T-helper 2 cell (primary cell): ENCODE measurements at regions not wholly inside any gene's neighbourhood (a gene's known extent, or its start where the extent isn't known, plus 50 kb on each side); places are given as distances from the start of the nearest gene placed in this dataset.

Experiments
- DNase-seq, 5 experiments: peaks; one replicate each; pipeline versions ENCODE4 v3.0.0 to v3.0.0-alpha.2; 2012 to 2022

DNA sequence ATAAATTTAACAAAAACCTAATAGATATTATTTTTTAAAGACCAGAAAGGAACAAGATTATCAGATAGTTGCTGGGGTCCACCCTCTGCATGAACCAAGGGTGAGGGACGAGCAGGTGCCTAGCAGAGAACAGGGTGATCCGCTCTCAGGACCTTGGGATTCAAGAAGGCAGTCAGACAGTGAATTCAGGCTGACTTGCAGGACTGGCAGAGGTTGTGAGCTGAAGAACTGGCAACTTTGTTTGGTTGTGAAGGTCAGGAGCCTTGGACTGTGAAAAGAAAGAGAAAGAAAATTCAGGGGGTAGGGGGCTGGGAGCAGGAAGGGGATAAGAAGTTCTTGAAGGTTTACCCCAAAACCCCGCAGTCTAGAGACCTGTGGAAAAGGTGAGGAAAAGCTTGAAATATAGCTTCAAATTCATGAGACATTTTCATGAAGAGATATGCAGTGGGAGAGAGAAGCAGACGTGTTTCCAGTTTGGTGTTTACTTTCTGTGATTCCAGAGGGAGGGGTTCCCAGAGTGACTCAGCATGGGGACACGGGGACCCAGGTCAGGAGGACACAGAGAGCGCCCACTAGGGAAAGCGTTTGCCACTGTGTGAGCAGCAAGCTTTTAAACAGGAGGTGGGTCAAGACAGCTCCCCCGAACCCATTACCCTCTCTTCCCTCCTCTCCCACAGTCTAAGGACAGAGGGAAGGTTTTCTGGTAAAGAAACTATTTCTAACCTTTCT lies 217.2 kb upstream of the UMPS start:
- DNase-seq, result no peak

DNA sequence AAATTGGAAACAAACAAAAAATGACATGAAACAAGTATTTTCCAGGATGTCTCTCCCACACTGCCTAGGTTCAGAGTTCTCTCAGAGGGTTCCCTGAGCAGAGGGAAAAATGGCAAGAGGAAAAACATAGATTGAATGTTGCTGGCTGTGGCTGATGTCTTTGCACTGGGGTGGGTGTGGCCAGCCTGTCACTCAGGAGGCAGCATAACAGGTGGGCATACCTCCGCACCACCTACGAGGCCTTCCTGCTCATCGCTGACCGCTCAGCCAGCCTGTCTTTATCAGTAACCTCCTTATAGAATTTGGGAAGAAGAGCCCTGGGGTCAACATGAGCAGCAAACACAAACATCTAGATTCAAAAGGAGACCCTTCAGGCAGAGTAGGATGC lies 216.6 kb upstream of the UMPS start:
- DNase-seq, result no peak

DNA sequence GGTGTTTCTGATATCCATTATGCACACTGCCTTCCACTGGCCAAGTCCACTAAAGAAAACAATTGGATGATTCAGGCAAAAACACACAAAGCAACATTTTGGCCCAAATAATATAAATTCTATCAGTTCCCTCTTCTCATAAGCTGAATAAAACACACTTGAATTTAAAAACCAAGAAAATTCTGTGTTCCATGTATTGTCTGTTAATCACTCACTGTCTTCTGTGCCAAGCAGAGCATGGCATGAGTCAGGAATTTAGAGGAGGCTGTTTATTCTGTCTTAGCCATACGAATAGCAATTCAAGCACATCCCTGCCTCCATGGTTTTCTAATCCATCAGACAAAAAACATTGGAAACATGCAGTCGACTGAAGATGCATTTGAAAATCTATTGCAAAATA lies 215.6 kb upstream of the UMPS start:
- DNase-seq, result no peak

DNA sequence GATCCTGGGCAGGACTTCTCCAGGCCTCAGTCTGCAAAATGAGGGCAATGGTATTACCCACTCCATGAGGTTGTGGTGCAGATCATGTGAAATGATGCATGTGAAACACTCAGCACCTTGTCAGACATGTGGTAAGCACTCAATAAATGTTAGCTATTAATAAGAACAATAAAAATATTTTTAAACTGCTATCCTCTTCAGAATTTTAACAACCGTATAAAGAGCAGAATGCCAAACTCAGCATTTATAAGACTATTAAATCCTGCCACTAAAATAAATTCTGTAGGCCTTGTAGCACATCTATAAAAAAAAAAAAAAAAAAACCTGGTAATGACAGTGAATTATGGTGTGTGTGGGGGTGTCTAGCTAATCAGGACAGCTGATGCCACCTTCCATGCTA lies 213.9 kb upstream of the UMPS start:
- DNase-seq, result no peak

DNA sequence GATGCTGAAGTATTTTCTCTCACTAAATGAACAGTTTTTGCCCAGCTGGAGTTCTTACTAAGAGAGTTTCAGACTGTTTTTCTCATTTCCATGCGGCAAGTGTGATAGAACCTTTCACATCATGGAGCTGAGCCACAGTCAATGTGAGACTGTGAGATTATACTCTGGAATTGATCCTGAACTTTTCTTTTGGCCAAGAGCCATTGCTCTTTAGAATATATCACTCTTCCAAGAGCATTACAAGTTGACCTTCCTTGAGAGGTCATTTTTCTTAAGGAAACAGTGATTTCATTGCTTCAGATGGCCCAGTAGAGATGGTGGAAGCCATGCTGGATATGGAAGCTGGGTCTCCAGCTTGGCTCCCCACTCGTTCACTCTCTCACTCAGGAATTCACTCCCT lies 212.9 kb upstream of the UMPS start:
- no peak for DNase-seq

DNA sequence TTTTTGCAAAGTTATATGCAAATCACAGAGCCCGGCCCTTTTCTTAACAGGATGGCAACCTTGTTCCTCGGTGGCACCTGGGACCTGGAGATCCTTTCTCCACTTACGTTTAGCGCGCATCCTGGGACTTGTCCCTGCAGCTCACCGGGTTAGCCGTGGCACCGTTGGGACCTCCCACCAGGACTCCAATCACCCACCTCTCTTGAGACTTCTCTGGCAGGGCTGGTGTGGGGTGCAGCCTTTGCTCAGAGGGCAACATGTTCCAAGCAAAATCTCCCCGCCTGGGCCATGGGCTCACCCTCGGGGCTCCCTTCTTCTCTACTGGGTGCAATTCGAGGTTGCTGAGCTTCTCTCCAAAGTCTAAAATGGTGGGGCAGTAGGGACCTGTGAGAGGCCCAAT lies 211.9 kb upstream of the UMPS start:
- no peak for DNase-seq

DNA sequence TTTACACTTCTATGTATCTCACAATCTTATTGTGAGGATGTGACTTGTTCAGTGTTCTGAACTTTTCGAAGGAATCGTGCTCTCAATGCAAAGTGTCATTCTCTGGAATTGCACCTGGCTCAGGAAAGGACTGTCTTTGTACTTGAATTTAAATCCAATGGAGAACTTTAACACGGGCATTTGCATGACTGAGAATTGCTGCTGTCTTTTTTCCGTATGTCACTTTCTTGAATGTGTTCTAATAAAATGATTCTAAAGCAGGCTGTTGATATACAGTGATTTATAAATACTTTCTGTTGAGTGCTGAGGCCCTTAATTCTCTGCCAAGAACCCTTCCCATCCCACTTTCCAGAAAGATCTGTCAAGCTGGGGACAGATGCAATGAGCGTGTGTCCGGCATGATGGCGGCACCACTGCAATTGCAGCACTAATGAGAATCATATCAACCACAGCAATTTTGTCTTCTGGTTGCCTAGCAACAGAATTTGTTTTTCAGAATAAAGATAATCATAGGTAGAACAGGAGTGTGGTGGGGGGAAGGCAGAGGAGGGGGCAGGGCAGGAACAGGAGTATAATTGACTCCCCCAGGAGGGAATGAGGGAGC lies 210.6 kb upstream of the UMPS start:
- DNase-seq, result no peak

DNA sequence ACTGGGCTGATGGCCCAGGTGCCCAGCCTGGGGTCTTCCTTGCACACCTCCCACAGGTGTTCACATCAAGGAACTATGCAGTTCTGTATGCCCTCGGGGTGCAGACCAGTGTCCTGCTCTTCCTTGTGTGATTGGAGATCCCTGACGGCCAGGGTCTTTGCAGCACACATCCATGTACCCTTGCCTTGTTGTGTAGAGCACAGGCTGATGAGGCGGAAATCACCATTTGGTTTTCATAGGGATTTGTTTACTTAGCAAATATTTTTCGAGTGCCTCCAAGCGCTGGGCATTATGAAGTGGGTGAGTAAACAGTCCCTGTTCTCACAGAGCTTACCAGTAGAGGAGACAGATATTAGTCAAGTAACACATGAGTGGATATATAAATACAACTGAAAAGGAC lies 209.3 kb upstream of the UMPS start:
- DNase-seq, result no peak

DNA sequence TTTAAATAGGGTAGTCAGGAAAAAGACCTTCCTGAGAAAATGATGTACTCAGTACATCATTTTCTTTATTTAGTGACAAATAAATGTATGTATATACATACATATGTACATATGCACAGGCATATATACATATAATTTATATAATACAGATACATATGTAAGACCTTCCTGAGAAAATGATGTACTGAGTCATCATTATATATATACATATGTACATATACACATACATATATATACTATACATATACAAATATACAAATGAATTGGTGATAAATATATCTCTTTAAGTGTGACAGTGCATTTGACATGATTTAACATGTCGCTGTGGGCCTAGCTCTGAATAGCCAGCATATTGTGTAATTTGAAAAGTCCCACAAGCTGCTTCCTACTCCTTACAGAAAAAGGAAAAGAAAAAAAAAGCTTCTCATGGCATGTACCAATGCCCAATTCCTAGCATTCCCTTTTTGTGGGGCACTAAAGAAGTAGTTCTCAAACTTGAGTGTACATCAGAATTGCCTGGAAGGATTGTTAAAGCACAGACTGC lies 208.1 kb upstream of the UMPS start:
- DNase-seq, result no peak

DNA sequence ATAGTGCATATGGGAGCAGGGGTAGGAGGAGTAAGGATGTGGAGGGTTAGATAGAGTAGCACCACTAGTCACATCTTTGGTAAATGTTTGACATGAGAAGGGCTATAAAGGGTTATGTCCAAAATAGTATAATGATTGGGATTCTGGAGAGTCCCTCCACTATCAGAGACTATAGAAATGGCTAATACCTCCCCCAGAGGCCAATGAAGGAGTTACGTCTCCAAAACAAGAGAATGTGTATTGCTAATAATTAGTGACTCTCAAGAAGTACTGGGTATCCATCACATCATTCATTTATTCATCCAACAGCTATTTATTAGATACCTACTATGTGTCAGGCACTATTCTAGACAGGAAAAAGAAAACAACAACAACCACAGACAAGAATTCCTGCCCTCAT lies 203.7 kb upstream of the UMPS start:
- no peak for DNase-seq

DNA sequence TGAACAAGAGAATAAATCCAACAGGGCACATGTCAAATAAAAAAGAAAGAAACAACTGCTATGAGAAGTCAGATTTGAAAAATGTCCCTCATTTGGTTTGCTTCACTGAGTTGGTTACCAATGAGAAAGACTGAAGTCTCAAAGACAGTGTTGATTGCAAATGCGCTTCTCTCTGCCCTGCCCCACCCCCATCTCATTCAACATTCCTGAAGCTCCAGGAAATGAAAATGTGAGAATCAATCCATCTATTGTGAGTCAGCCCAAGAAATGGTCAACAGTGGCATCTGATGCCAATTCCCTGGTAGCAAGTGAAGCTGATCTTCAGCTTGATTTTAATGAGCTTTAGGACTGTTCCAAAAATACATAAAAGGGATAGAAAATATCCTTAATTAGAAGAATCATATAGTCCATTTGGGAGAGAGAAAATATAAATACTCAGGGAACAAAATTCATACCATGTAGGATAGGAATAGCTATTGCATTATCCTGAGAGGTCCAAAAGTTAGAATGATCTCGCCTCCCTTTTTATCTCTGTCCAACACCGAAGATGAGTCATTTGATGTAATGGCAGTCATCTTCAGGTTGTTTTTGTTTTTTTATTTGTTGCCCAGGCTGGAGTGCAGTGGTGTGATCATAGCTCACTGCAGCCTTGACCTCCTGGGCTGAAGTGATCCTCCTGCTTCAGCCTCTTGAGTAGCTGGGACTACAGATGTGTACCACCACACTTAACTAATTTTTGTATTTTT lies 200.3 kb upstream of the UMPS start:
- no peak for DNase-seq

DNA sequence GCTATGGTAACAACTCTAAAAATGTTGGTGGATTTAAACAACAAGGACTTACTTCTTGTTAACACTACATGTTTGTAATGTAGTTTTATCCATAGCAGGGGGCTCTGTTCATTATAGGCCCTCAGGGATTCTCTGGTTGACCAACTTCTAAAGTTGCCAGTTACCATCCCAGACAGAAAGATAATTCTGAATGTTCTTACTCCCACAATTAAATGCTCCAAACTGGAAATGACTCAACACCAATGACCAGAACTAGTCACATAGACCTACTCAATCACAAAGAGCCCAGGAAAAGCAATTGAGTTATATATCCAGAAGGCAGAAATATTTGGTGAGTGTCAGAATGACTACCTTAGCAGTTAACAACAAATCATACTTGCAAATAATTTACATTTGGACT lies 199.3 kb upstream of the UMPS start:
- DNase-seq, result no peak

DNA sequence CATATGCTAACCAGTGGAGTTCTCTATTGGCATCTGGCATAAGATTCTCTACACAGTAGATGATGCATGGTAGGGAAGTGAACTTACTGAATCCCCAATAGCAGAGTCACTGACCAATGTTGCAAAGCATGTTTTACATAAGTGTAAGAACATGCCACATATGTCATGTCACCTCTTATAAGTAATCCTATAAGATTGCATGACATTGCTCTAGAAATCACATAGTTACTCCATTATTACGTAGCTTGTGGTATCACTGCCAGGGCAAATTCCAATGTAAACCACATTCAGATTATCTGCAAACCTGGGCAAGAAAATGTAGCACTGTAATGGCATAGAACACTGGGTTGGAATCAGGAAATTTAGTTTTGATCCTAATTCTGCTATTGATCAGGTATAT lies 198.2 kb upstream of the UMPS start:
- DNase-seq, result no peak

DNA sequence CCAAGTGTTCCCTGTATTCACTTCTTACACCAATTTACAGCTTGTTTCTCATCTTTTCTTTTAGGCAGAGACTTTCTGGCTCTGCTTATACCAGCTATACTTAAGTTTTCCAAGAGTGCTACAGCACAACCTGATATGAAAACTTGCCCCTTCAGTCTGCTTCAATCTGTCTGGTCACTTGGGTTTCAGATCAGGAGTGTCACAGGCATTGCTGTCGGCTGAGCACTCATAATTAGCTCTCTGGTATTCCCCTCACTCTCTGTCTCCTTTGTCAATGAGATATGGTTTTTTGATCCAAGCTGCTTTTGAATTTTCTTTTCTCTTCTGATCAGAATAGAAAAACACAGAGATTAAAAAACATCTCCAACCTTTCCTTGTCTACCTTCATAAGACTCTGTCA lies 194.9 kb upstream of the UMPS start:
- no peak for DNase-seq

DNA sequence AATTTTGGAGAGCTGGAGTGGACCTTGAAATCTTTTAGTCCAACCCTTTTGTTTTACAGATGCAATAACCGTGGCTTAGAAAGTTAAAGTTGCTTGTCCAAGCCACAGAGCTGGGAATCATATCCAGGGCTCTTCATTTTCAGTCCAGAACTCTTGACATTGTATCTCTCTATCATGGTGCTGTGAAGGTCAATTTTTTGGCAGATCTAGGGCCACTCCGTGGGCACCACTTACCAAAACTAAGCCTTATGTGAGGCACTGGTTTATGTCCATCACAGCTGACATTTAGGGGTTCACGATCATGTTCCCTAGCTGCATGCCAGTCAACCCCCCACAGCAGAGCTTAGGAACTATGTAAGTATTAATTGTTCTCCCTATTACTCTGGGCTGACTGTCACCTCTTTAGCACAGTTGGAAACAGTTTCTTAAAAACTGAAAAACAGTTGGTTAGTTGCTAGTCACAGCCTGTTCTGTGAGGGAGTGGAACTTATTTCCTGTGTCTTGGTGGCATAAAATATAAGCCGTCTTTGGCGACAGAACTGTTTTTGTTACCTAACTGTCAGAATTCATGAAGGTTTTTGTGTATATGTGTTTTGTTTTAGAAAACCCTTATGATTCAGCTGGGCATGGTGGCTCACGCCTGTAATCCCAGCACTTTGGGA lies 189.6 kb upstream of the UMPS start:
- no peak for DNase-seq

DNA sequence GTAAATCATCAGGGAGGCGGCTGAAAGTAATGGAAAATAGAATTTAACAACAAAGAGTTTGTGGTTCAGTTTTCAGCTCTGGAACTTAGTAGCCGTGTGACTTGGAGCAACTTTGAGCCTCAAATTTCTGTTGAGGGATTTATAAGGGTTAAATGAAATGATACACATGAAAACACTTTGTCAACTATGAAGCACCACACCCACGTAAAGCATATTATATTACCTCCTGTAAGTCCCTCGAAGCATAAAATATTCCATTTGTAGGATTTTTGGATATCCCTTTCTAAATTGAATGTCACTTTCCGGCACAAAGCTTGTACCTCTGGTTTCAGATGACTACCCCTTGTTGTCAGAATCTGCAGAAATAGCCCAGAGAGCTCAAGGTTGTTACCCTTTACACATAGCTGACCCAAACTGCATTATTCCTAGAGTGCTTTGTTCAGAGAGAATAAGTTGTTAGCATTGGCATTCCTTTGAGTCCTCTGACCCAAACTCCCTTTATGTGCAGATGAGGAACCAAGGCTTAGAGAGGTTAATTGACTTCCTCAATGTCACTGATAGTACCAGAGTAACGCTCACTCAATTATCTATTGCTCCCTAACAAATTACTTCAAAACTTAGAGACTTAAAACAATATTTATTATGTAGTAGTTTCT lies 187.9 kb upstream of the UMPS start:
- no peak for DNase-seq

DNA sequence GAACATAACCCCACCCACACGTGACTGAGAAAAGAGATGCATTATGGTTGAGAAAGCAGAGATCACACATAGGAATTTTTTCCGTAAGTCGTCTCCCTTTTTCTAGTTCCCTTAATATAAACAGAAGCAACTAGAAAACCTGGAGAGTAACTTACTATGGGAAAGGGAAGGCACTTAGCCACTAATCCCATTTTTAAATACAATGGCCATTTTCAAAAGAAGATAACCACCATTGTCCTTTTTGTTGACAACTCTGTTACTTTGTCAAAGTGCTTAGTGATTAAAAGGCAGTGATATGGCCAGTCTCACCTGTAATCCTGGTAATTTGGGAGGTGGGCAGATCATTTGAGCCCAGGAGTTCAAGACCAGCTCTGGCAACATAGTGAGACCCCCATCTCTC lies 184.4 kb upstream of the UMPS start:
- no peak for DNase-seq

DNA sequence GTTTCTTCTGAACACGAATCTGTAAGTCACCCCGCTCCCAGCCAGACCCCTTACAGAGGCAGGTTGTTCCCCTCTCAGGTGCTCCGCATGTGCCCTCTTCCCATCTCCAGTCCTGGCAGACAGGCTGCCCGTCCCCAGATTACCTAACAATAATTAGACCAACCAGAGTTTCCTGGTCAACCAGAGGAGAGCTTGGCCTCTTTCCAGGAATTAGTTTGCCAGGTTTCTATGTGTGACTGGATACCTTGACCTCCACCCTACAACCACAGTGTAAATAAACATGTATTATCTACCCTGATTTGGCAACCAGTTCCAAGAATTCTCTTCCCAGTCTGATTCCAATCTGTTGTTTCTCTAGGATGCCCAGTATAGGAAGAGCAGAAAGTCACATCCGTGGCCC lies 178.0 kb upstream of the UMPS start:
- no peak for DNase-seq

DNA sequence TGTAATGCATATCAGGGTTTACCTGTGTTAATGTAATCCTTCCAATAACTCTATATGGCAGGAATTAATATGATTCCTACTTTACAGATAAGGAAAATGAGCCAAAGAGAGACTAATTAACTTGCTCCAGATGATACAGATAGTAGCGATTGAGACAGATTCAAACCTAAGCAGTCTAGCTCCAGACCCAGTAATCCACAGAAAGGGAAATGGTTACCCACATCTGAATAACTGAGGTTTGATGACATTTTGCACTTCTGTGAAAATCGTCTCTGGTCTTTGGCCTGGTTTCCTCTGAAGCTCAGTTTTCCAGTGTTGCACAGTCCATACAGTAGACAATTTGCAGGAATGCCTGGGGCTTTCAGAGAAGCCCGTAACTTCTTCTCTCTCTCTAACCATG lies 177.1 kb upstream of the UMPS start:
- no peak for DNase-seq

DNA sequence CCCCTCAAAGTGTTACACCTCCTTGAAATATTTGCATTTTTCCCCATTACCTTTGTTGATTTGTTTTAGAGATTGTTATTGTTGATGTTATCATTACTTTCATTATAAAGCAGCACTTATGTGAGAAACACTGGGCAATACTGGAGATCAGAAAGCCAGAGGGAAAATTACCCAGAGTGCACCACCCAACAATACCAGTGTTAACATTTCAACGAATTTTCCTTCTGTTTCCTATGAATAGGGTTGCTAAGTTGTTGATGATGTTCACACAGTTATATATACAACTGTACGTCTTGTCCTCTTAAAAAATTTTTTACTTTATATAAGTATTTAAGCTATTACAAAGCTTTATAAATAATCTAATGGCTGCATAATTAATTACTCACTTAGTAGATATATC lies 173.6 kb upstream of the UMPS start:
- no peak for DNase-seq

DNA sequence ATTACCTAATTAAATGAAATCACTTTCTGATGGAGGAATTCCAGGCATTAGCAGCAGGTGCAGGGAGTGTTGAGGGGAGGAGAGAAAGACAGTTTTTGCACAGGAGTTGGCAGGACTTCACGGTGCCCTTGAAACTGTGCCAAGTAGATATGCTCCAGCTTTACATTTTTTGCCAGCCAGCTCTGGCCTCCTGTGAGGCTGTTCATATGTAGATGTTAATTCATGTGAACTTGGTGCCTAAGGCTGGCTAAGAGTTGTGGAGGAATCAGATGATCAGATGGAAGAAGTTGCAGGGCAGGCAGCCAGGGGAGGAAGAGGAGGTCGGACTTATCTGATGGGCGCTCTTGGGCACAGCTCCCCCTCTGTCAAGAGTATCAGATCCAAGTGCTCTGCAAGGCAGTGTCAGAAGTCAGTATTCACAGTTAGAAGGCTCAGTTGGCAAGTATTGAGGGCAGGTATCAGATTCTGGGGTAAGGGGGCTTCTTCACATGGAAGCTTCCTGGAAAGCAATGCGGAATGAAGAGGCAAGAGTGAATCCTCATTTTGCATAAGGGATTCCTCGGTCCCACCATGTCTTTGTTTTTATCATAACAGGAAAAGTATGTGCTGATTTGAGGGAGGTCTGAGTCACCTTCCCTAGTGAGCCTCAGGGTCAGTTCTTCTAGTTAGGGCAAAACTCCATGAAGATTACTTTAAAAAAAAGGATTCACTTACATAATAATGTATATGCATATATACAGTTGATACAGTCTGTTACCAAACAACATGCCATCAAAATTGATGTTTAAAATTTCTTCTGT lies 172.6 kb upstream of the UMPS start:
- DNase-seq, result no peak
